PC-9 (cell line): ENCODE measurements at regions not wholly inside any gene's neighbourhood (a gene's known extent, or its start where the extent isn't known, plus 50 kb on each side); places are given as distances from the start of the nearest gene placed in this dataset.
A peak's percentile ranks its signal among the peaks of the same experiment; 100 is the strongest.

Experiments
- BruUV-seq: library from RNA; stranded (reverse); fragments of 400-500 nt; replicated peaks from 2 replicates; lab custom pipeline; 2021; lab: Mats Ljungman, UMichigan
- CTCF ChIA-PET: fragments of 300-600 bp; sonication (Branson Sonifier 250); formaldehyde crosslinking; loops from one replicate; lab custom pipeline; 2022; ENCODE audit warnings: antibody characterized with exemption; lab: Charles Lee
- POLR2A ChIA-PET: fragments of 300-600 bp; sonication (Branson Sonifier 250); formaldehyde crosslinking; loops from one replicate; lab custom pipeline; 2022; ENCODE audit warnings: antibody characterized with exemption; ENCODE audit not compliant: unreplicated experiment; lab: Charles Lee
- DNase-seq, 2 experiments: peaks; one replicate each; pipeline versions ENCODE4 v3.0.0 to v3.0.0-alpha.2; 2015 to 2022; ENCODE audit warnings: mixed read lengths in 1 of 2
- H2AFZ ChIP-seq: fragments of 200-600 bp; sonication (generic); 2 replicates; pipeline ENCODE4 v1.8.1; 2017; ENCODE audit warnings: antibody characterized with exemption
- H3F3A ChIP-seq: fragments of 200-600 bp; sonication (generic); 2 replicates; pipeline ENCODE4 v1.8.1; 2017; ENCODE audit warnings: antibody characterized with exemption, mild to moderate bottlenecking, low read depth; ENCODE audit not compliant: insufficient read depth
- H3K27ac ChIP-seq: fragments of 200-600 bp; sonication (generic); 2 replicates; pipeline ENCODE4 v1.6.1; 2016; ENCODE audit warnings: mixed run types
- H3K27me3 ChIP-seq: fragments of 200-600 bp; sonication (generic); 2 replicates; pipeline ENCODE4 v1.6.1; 2016; ENCODE audit warnings: low read depth, mixed run types; ENCODE audit not compliant: insufficient read depth
- H3K36me3 ChIP-seq: fragments of 200-600 bp; sonication (generic); 2 replicates; pipeline ENCODE4 v1.6.1; 2016; ENCODE audit warnings: low read depth, mixed run types
- H3K4me1 ChIP-seq: fragments of 200-600 bp; sonication (generic); replicated peaks from 2 replicates; pipeline ENCODE4 v1.6.1; 2016; ENCODE audit warnings: mixed run types; ENCODE audit not compliant: insufficient read depth
- H3K4me2 ChIP-seq: fragments of 200-600 bp; sonication (generic); 2 replicates; pipeline ENCODE4 v1.6.1; 2017; ENCODE audit warnings: mixed run types
- H3K4me3 ChIP-seq: fragments of 200-600 bp; sonication (generic); 2 replicates; pipeline ENCODE4 v1.6.1; 2016; ENCODE audit warnings: mixed run types
- H3K79me2 ChIP-seq: fragments of 200-600 bp; sonication (generic); 2 replicates; pipeline ENCODE4 v1.6.1; 2017; ENCODE audit warnings: low read depth, mixed run types
- H3K9me2 ChIP-seq: fragments of 200-600 bp; sonication (generic); 2 replicates; pipeline ENCODE4 v1.8.1; 2017; ENCODE audit warnings: mild to moderate bottlenecking; ENCODE audit not compliant: insufficient read depth
- H3K9me3 ChIP-seq: fragments of 200-600 bp; sonication (generic); 2 replicates; pipeline ENCODE4 v1.8.1; 2016; ENCODE audit warnings: low read depth; ENCODE audit not compliant: insufficient read depth
- H4K20me1 ChIP-seq: fragments of 200-600 bp; sonication (generic); 2 replicates; pipeline ENCODE4 v1.8.1; 2017; ENCODE audit not compliant: insufficient read depth
- EZH2 ChIP-seq: fragments of 200-600 bp; sonication (generic); IDR thresholded peaks from 2 replicates; pipeline ENCODE4 v1.8.0; 2017; ENCODE audit warnings: antibody characterized with exemption, low read depth
- intact Hi-C: fragments of 100-400 bp; cut with micrococcal nuclease; formaldehyde crosslinking; loops from one replicate; pipeline ENCODE4 v1.10.0; 2022; ENCODE audit not compliant: unreplicated experiment
- TF ChIP-seq, protein P1 (sequence below): fragments of 200-600 bp; sonication (generic); conservative IDR thresholded peaks from 2 replicates; pipeline ENCODE4 v1.6.1; 2017; ENCODE audit warnings: mixed run types, antibody characterized with exemption, mild to moderate bottlenecking, moderate library complexity

DNA sequence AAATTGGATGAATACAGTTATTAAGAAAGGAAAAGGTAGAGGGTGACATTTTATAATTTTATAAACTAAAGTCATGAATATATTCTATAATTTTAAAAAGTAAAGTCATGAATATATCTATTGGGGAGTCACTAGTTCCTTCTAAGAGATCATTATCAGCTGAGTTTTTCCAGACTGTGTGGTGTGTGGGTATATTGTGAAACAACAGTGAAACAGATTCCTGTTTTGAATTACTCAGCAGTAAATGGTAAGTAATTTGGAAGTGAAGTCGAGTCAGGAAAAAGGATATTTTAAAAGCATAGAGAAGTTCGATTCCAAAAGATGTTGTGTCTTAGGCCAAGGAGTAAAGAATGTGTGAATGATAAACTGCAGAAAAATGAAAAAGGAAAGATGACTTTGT is 1018.2 kb upstream of the NXPH2 start:
- no peaks in the 10 kb centered on the region; the same call in 1 of the 2 replicates for H3K9me3 ChIP-seq
- no peaks in the 10 kb centered on the region for H3K79me2 ChIP-seq
- TF ChIP-seq, protein P1, sequence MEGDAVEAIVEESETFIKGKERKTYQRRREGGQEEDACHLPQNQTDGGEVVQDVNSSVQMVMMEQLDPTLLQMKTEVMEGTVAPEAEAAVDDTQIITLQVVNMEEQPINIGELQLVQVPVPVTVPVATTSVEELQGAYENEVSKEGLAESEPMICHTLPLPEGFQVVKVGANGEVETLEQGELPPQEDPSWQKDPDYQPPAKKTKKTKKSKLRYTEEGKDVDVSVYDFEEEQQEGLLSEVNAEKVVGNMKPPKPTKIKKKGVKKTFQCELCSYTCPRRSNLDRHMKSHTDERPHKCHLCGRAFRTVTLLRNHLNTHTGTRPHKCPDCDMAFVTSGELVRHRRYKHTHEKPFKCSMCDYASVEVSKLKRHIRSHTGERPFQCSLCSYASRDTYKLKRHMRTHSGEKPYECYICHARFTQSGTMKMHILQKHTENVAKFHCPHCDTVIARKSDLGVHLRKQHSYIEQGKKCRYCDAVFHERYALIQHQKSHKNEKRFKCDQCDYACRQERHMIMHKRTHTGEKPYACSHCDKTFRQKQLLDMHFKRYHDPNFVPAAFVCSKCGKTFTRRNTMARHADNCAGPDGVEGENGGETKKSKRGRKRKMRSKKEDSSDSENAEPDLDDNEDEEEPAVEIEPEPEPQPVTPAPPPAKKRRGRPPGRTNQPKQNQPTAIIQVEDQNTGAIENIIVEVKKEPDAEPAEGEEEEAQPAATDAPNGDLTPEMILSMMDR = no peak
- TF ChIP-seq EZH2 = no peak
- no peak overlapping the region for H3K4me3 ChIP-seq
- no peak overlapping the region for H3K27ac ChIP-seq
- no peaks in the 10 kb centered on the region for H3K36me3 ChIP-seq
- intact Hi-C loops = no loop called here
- ChIA-PET POLR2A (no interaction called here), CTCF (no interaction called here)
- no peak for DNase-seq
- no peaks in the 10 kb centered on the region for H4K20me1 ChIP-seq
- no peaks in the 10 kb centered on the region for H3K27me3 ChIP-seq
- no peaks in the 10 kb centered on the region for H3K9me2 ChIP-seq
- no peak overlapping the region for H2AFZ ChIP-seq
- BruUV-seq = no TSS peak
- H3F3A ChIP-seq = no peaks in the 10 kb centered on the region
- no peaks in the 10 kb centered on the region for H3K4me1 ChIP-seq
- no peak overlapping the region for H3K4me2 ChIP-seq

DNA sequence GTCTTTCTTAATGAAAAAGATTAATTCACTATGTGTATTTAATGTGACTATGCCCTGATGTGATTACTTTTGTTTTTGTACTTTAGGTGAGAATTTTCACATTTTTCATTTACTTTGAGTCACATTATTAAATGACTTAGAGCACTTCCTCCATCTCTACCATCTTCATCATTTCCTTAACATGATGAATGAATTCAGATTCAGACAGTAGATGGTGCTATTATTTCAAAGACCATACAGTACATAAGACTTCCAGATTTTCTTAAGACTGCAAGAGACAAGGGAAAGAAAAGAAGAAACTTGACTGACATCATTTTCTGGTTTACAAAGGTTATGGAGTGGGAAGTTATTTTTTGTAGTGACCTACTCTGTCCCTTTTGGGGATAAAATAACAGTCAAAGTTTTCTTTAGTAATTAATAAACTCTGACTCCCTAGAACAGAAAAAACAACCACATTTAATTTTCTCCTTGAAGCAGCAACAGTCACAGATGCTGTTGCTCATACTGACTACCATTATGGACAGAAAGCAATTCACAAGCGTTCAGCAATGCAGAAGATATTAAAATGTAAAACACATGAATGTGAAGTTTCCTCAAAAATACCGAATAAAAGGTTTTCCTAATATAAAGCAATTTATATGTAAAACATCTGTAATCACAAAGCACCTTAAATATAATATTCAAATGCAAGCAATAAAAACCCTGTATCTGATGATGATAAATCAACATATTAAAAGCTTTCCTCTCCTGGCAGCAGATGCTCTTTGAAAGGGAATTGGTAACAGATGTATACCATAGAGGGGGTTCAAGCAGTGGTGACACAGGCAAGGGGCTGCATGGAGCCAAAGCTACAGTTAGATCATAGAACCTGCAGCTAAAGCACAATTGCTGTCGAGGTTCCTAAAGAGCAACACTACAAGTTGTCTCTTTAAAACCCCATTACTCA is 1010.9 kb upstream of the NXPH2 start:
- Histone ChIP-seq H3F3A (no peaks in the 10 kb centered on the region), H3K4me2 (no peak overlapping the region), H4K20me1 (no peaks in the 10 kb centered on the region), H3K27ac (no peak overlapping the region), H3K4me3 (no peak overlapping the region), H3K79me2 (no peaks in the 10 kb centered on the region), H3K4me1 (no peaks in the 10 kb centered on the region), H2AFZ (no peak overlapping the region), H3K9me2 (no peaks in the 10 kb centered on the region), H3K36me3 (no peaks in the 10 kb centered on the region), H3K27me3 (no peaks in the 10 kb centered on the region), H3K9me3 (no peaks in the 10 kb centered on the region)
- DNase-seq = peak in 1 of 2 experiments; percentile 40
- intact Hi-C loops = loop anchor here (2.0 kb wide), 1 partner anchor 1072 kb away; no protein-coding TSS in a partner anchor
- TF ChIP-seq, protein P1 = peak; percentile 54
- no peak for TF ChIP-seq EZH2
- ChIA-PET CTCF (interaction anchor here (0.6 kb wide), 1 partner anchor 1736 kb away, joined by 3 read pairs; no protein-coding TSS in a partner anchor), POLR2A (no interaction called here)
- no TSS peak for BruUV-seq

DNA sequence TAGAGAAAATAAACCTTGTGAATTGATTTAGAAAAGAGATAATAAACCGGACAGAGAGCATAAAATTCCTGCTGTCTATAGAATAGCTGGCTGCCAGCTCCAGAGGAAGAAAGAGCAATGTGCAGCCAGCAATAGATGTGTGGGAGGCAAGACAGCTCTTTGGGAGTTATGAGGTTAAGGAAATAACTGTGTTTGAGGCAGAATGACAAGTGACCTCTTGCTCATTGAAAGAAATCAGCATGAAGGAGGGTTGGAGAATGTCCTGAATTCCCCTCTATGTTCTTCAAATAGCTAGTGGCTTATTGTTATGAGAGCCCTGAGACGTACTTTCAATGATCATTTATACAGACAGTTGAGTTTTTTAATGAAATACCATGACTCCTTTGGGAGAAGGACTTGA is 1009.9 kb upstream of the NXPH2 start:
- TF ChIP-seq, protein P1 = no peak
- TF ChIP-seq EZH2 = no peak
- no peak overlapping the region for H3K4me3 ChIP-seq
- no peaks in the 10 kb centered on the region for H3K9me3 ChIP-seq
- no peaks in the 10 kb centered on the region for H3K27me3 ChIP-seq
- no peaks in the 10 kb centered on the region for H3K9me2 ChIP-seq
- no peaks in the 10 kb centered on the region for H3K79me2 ChIP-seq
- no peak overlapping the region for H3K27ac ChIP-seq
- H2AFZ ChIP-seq = no peak overlapping the region
- intact Hi-C loops = loop anchor here (2.0 kb wide), 1 partner anchor 1073 kb away; no protein-coding TSS in a partner anchor
- POLR2A ChIA-PET = no interaction called here
- no peaks in the 10 kb centered on the region for H3K4me1 ChIP-seq
- no TSS peak for BruUV-seq
- DNase-seq = no peak
- CTCF ChIA-PET = interaction anchor here (0.6 kb wide), 1 partner anchor 1735 kb away, joined by 3 read pairs; no protein-coding TSS in a partner anchor
- H3F3A ChIP-seq = no peaks in the 10 kb centered on the region
- no peaks in the 10 kb centered on the region for H3K36me3 ChIP-seq
- H4K20me1 ChIP-seq = no peaks in the 10 kb centered on the region
- H3K4me2 ChIP-seq = no peak overlapping the region
